DOHH2 (cell line): ENCODE measurements at regions not wholly inside any gene's neighbourhood (a gene's known extent, or its start where the extent isn't known, plus 50 kb on each side); places are given as distances from the start of the nearest gene placed in this dataset.

Experiments
- H3F3A ChIP-seq: fragments of 200-600 bp; sonication (generic), shearing (Covaris generic); 2 replicates; pipeline ENCODE4 v1.6.0; 2016; ENCODE audit warnings: antibody characterized with exemption, mild to moderate bottlenecking; ENCODE audit not compliant: control insufficient read depth, insufficient read depth
- H3K27ac ChIP-seq: fragments of 200-600 bp; sonication (generic); 2 replicates; pipeline ENCODE4 v1.5.1; 2014; ENCODE audit warnings: low read depth, mild to moderate bottlenecking, low read length, moderate library complexity
- H3K27me3 ChIP-seq: fragments of 200-600 bp; sonication (generic); 2 replicates; pipeline ENCODE4 v1.6.1; 2014; ENCODE audit warnings: mild to moderate bottlenecking, low read length, mixed read lengths; ENCODE audit not compliant: control insufficient read depth
- H3K36me3 ChIP-seq: fragments of 200-600 bp; sonication (generic); 2 replicates; pipeline ENCODE4 v1.6.1; 2014; ENCODE audit warnings: mild to moderate bottlenecking, low read length, moderate library complexity, mixed read lengths; ENCODE audit not compliant: control insufficient read depth
- H3K4me1 ChIP-seq: fragments of 200-600 bp; sonication (generic); 2 replicates; pipeline ENCODE4 v1.6.1; 2014; ENCODE audit warnings: mild to moderate bottlenecking, low read length, mixed read lengths; ENCODE audit not compliant: control insufficient read depth
- H3K4me2 ChIP-seq: fragments of 200-600 bp; sonication (generic); 2 replicates; pipeline ENCODE4 v1.6.0; 2014; ENCODE audit warnings: mild to moderate bottlenecking, low read length, moderate library complexity
- H3K4me3 ChIP-seq: fragments of 200-600 bp; sonication (generic); 2 replicates; pipeline ENCODE4 v1.5.1; 2014; ENCODE audit warnings: mild to moderate bottlenecking, low read length, mixed read lengths
- H3K79me2 ChIP-seq: fragments of 200-600 bp; sonication (generic); 2 replicates; pipeline ENCODE4 v1.6.1; 2014; ENCODE audit warnings: mild to moderate bottlenecking, low read length, mixed read lengths; ENCODE audit not compliant: control insufficient read depth
- H3K9me2 ChIP-seq: fragments of 200-600 bp; sonication (generic); replicated peaks from 2 replicates; pipeline ENCODE4 v1.6.1; 2014; ENCODE audit warnings: mild to moderate bottlenecking, low read length, mixed read lengths; ENCODE audit not compliant: control insufficient read depth
- H3K9me3 ChIP-seq: fragments of 200-600 bp; sonication (generic); 2 replicates; pipeline ENCODE4 v1.6.1; 2014; ENCODE audit warnings: antibody characterized with exemption, low read length, mixed read lengths; ENCODE audit not compliant: control insufficient read depth, insufficient read depth
- H4K20me1 ChIP-seq: fragments of 200-600 bp; sonication (generic); 2 replicates; pipeline ENCODE4 v1.6.0; 2014; ENCODE audit warnings: low read depth, mild to moderate bottlenecking, antibody characterized with exemption, low read length, moderate library complexity; ENCODE audit not compliant: control insufficient read depth, insufficient read depth
- CTCF ChIP-seq: fragments of 200-600 bp; sonication (generic); IDR thresholded peaks from one replicate; pipeline ENCODE4 v1.5.1; 2014; ENCODE audit warnings: antibody characterized with exemption, mild to moderate bottlenecking, low read depth, low read length; ENCODE audit not compliant: poor library complexity, severe bottlenecking
- EZH2phosphoT487 ChIP-seq: fragments of 200-600 bp; sonication (generic); IDR thresholded peaks from 2 replicates; pipeline ENCODE4 v1.6.1; 2017; ENCODE audit warnings: borderline replicate concordance, mild to moderate bottlenecking, antibody characterized with exemption, low read length, moderate library complexity, mixed read lengths

- H3K36me3 ChIP-seq: no peaks in the 10 kb centered on the region
- no peak overlapping the region for H3K4me3 ChIP-seq
- peaks cover 13% of the 10 kb centered on the region for H3K9me3 ChIP-seq
- H3K27me3 ChIP-seq: no peaks in the 10 kb centered on the region
- no peak overlapping the region for H3K4me2 ChIP-seq
- no peaks in the 10 kb centered on the region for H3K79me2 ChIP-seq
- no peaks in the 10 kb centered on the region for H3K9me2 ChIP-seq
- H3K4me1 ChIP-seq: no peaks in the 10 kb centered on the region
- no peak for TF ChIP-seq CTCF
- no peak for TF ChIP-seq EZH2phosphoT487
- H4K20me1 ChIP-seq: no peaks in the 10 kb centered on the region
- no peaks in the 10 kb centered on the region for H3F3A ChIP-seq
- no peak overlapping the region for H3K27ac ChIP-seq
Observed at GRCh38 chr20:23266530-23267398, 83.8 kb upstream of the NXT1 start.

DNA sequence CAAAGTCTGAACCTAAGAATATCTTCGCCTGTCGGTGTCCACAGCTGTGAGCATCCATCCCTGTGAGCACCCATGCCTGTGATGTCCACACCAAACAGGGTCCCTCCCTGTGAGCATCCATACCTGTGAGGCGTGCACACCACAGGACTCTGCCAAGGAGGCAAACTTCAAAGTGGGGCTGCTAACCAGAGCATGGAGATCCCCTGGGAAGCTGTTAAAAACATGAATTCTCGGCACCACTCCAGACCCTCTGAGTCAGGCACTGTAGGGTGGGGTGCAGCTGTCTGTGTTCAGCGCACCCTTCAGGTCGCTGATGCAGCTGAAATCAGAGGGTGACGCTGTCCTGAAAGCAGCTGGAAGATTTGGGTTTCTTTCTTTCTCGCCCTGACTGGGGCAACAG, 85.4 kb upstream of the NXT1 start:
- H3K4me1 ChIP-seq: no peaks in the 10 kb centered on the region
- no peak overlapping the region for H3K4me2 ChIP-seq
- H3K27me3 ChIP-seq: no peaks in the 10 kb centered on the region
- H3K9me3 ChIP-seq: peaks cover 13% of the 10 kb centered on the region; the same call in 1 of the 2 replicates
- no peak for TF ChIP-seq EZH2phosphoT487
- TF ChIP-seq CTCF: no peak
- no peak overlapping the region for H3K4me3 ChIP-seq
- no peaks in the 10 kb centered on the region for H3K36me3 ChIP-seq
- H4K20me1 ChIP-seq: no peaks in the 10 kb centered on the region
- H3K9me2 ChIP-seq: no peaks in the 10 kb centered on the region
- H3K79me2 ChIP-seq: no peaks in the 10 kb centered on the region
- H3K27ac ChIP-seq: no peak overlapping the region
- H3F3A ChIP-seq: no peaks in the 10 kb centered on the region

DNA sequence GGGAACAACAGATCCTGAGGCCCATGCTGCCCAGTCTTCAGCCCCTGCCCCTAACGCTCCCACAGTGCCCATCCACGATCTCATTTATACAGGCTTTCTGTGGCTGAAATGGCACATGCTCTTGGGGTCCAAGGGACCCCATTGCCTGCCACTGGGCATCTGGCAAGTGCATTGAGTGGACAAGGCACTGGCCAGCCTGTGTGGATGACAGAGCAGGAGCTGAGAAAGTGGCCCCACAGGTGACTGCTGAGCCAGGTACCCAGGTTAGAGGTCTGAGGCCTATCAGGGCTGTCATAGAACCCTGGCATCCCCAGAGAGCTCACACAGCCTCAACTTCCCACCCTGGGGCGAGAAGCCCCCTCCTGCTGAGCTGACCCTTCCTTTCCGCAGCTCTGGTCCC, 86.0 kb upstream of the NXT1 start:
- no peaks in the 10 kb centered on the region for H3K79me2 ChIP-seq
- H3K27ac ChIP-seq: no peak overlapping the region
- TF ChIP-seq CTCF: no peak
- no peak for TF ChIP-seq EZH2phosphoT487
- H3K9me2 ChIP-seq: no peaks in the 10 kb centered on the region
- no peak overlapping the region for H3K4me3 ChIP-seq
- no peaks in the 10 kb centered on the region for H4K20me1 ChIP-seq
- H3K36me3 ChIP-seq: no peaks in the 10 kb centered on the region
- no peaks in the 10 kb centered on the region for H3K27me3 ChIP-seq
- peaks cover 9% of the 10 kb centered on the region; the same call in 1 of the 2 replicates for H3K9me3 ChIP-seq
- H3K4me1 ChIP-seq: no peaks in the 10 kb centered on the region
- H3K4me2 ChIP-seq: no peak overlapping the region
- H3F3A ChIP-seq: no peaks in the 10 kb centered on the region
